GM12865 (cell line): ENCODE measurements at regions not wholly inside any gene's neighbourhood (a gene's known extent, or its start where the extent isn't known, plus 50 kb on each side); places are given as distances from the start of the nearest gene placed in this dataset.
"Not testable (repeated sequence)": the region's sequence is repeated elsewhere in the genome, so short reads cannot be mapped to it uniquely, and the experiment has no call there.

Source experiments
- DNase-seq: peaks from one replicate; pipeline ENCODE4 v3.0.0; 2010; ENCODE audit warnings: low read depth
- H3K4me3 ChIP-seq: 2 replicates; pipeline ENCODE4 v1.5.1; 2011; ENCODE audit warnings: mild to moderate bottlenecking, low read depth, low read length, control low read depth
- CTCF ChIP-seq: IDR thresholded peaks from 2 replicates; pipeline ENCODE4 v1.5.1; 2011; ENCODE audit warnings: low read length, control low read depth, low read depth, inconsistent platforms; ENCODE audit not compliant: insufficient read depth; ENCODE audit errors: missing control alignments

DNA sequence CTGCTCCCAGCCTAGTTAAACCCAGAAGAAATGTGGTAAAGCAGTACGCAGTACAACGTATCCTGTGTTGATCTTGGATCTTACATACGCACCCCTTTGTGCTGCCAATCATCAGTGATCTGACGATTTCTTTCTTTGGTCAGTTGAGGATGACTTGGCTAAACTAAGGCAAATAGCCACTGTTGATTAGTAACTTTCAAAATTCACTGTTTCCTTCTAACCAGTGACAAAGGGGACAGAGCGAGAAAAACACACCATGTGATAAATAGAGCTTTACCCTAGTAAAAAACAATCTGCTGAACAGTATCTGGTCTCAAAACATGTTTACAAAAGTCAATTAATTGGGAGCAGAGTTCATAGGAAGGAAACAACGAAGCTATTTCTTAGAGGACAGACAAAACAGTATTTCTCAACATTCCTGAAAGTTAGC, 123.2 kb upstream of the RAB18 start:
- no peak overlapping the region for H3K4me3 ChIP-seq
- TF ChIP-seq CTCF, result no peak
- no peak for DNase-seq

DNA sequence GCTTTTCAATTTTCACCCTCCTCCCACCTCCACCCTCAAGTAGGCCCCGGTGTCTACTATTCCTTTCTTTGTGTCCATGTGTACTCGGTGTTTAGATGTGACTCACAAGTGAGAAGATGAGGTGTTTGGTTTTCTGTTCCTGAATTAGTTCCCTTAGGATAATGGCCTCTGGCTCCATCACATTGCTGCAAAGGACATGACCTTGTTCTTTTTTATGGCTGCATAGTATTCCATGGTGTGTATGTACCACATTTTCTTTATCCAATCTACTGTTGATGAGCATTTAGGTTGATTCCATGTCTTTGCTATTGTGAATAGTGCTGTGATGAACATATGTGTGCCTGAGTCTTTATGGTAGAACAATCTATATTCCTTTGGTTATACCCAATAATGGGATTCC, 125.1 kb upstream of the RAB18 start:
- not testable (repeated sequence) for DNase-seq, H3K4me3 ChIP-seq

DNA sequence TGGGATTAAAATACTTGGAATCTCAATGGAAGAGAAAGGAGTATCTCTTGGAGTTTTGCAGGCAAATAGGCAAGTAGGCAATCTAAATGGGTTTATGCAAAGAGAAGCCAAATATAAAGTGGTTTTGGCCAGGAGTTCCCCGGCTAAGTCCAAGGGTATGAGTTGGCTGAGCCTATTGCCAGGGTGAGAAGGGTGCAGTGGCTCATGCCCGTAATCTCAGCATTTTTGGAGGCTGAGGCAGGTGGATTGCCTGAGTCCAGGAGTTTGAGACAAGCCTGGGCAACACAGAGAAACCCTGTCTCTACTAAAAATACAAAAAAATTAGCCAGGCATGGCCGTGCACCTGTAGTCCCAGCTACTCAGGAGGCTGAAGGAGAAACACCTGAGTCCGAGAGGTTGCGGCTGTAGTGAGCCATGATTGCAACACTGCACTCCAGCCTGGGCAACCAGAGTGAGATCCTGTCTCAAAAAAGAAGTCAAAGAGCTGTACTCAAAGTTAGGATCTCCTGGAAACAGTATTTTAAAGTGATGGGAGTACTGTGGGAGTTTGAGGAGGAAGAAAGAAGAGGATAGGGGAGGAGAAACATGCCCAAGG, 130.4 kb upstream of the RAB18 start:
- no peak overlapping the region for H3K4me3 ChIP-seq
- no peak for TF ChIP-seq CTCF
- DNase-seq, result no peak

DNA sequence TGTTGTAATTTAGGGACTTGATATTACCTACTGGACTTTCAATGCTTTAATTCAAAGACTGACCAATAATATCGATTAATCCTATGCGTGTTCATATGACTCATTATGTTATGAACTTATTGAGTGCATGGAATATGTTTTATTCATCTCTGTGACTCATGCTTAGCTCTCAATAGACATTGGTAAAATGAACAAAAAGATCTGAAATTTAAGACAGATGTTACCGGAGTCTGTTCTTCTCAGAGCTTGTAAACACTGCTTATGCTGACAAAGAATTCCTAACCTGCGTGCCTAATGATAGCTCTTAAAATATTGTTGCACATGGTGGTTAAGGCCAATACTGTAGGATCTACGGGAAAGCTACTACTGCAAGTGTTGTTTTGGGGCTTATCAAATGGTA, 131.5 kb upstream of the ACBD5 start:
- no peak overlapping the region for H3K4me3 ChIP-seq
- no peak for DNase-seq
- TF ChIP-seq CTCF, result no peak

DNA sequence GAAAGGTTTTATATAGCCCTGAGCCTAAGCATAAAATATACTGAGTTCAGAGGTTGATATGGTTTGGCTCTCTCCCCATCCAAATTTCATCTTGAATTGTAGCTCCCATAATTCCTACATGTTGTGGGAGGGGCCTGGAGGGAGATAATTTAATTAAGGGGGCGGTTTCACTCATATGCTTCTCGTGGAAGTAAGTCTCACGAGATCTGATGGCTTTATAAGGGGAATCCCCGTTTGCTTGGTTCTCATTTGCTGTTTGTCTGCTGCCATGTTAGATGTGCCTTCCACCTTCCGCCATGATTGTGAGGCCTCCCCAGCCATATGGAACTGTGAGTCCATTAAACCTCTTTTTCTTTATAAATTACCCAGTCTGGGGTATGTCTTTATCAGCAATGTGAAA, 130.8 kb upstream of the ACBD5 start:
- not testable (repeated sequence) for DNase-seq, H3K4me3 ChIP-seq

GRCh38 chr10:27369880-27370279, 129.3 kb upstream of the ACBD5 start:
- no peak for DNase-seq
- no peak overlapping the region for H3K4me3 ChIP-seq
- TF ChIP-seq CTCF, result no peak

- no peak for DNase-seq
- no peak overlapping the region for H3K4me3 ChIP-seq
- TF ChIP-seq CTCF, result no peak
Measured at GRCh38 chr10:27368706-27369105, 128.1 kb upstream of the ACBD5 start.

DNA sequence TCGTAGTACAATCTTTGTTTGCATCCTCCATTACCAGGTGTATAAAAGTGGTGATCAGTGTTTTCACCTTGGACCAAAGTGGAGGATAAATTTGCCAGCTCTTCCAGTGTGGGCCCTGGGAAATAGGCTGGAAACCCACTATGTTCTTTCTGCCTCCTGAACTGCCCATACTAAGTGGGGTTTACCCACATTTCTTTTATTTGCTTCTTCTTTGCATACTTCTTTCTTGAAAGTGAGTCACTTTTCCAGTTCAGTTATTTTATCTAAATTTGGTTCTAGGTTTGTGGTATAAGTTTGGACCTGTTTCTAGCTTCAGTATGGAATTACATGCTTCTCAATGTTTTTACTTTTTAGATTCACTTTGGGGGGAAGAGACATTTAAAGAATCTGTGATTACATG, 126.2 kb upstream of the ACBD5 start:
- TF ChIP-seq CTCF, result no peak
- DNase-seq, result no peak
- H3K4me3 ChIP-seq, result no peak overlapping the region
